ENCODE measurements at regions not wholly inside any gene's neighbourhood (a gene's known extent, or its start where the extent isn't known, plus 50 kb on each side); places are given as distances from the start of the nearest gene placed in this dataset.

GRCh38 chr12:85642288-85642687 lies 193.9 kb downstream of the RASSF9 start (continued):
- no peak for TF ChIP-seq RNF2 (IDR thresholded peaks at IDR 0.05; ENCODE audit: borderline replicate concordance, low read depth, low read length, missing control alignments, poor library complexity, severe bottlenecking)
- no peak for TF ChIP-seq EP300 (IDR thresholded peaks at IDR 0.05; ENCODE audit: borderline replicate concordance in 1 of 2, low read depth in 2 of 2, low read length in 2 of 2)
- no peak for TF ChIP-seq CHD2 (IDR thresholded peaks at IDR 0.05; ENCODE audit: low read length)
- TF ChIP-seq KDM4A (IDR thresholded peaks at IDR 0.05; ENCODE audit: low read depth, low read length, severe bottlenecking) = no peak
